Heart left ventricle (tissue), 16 donors: ENCODE measurements at regions not wholly inside any gene's neighbourhood (a gene's known extent, or its start where the extent isn't known, plus 50 kb on each side); places are given as distances from the start of the nearest gene placed in this dataset.

Experiments used
- ATAC-seq, 4 donors: fragments of 200-7000 bp; cut with Tn5 transposase; one replicate each; pipeline ENCODE4 v1.9.1; 2020 to 2022; ENCODE audit warnings: moderate library complexity in 4 of 4, mild to moderate bottlenecking in 3 of 4, moderate number of reproducible peaks in 1 of 4
- DNase-seq, 5 donors: peaks; one replicate each; pipeline ENCODE4 v3.0.0-alpha.2; 2020
- H3K27ac ChIP-seq, 12 donors: fragments of 200-600 bp; sonication (generic) in 4 of 12; one replicate each; pipeline versions ENCODE4 v1.5.0 to v1.8.0; 2016 to 2022; ENCODE audit warnings: mild to moderate bottlenecking in 2 of 12
- H3K27me3 ChIP-seq, 9 donors: fragments of 200-600 bp; sonication (generic) in 2 of 9; one replicate each; pipeline versions ENCODE4 v1.5.1 to v1.8.0; 2016 to 2022; ENCODE audit warnings: mild to moderate bottlenecking in 3 of 9
- H3K36me3 ChIP-seq, 9 donors: fragments of 200-600 bp; sonication (generic) in 2 of 9; one replicate each; pipeline versions ENCODE4 v1.5.0 to v1.8.0; 2018 to 2022; ENCODE audit warnings: mild to moderate bottlenecking in 2 of 9
- H3K4me1 ChIP-seq, 12 donors: fragments of 200-600 bp; sonication (generic) in 4 of 12; one replicate each; pipeline versions ENCODE4 v1.5.0 to v1.8.0; 2016 to 2022; ENCODE audit warnings: mild to moderate bottlenecking in 3 of 12
- H3K4me3 ChIP-seq, 12 donors: fragments of 200-600 bp; sonication (generic) in 4 of 12; one replicate each; pipeline versions ENCODE4 v1.5.0 to v1.8.0; 2017 to 2022; ENCODE audit warnings: mild to moderate bottlenecking in 9 of 12, moderate library complexity in 4 of 12
- H3K9me3 ChIP-seq, 12 donors: fragments of 200-600 bp; sonication (generic) in 4 of 12; one replicate each; pipeline versions ENCODE4 v1.5.0 to v1.8.0; 2016 to 2022; ENCODE audit warnings: mild to moderate bottlenecking in 1 of 12
- CTCF ChIP-seq, 12 donors: fragments of 200-600 bp; sonication (generic) in 4 of 12; IDR thresholded peaks; one replicate each; pipeline versions ENCODE4 v1.5.0 to v1.8.0; 2018 to 2022; ENCODE audit warnings: antibody characterized with exemption in 12 of 12, mild to moderate bottlenecking in 5 of 12
- POLR2A ChIP-seq, 2 donors: fragments of 450-650 bp; IDR thresholded peaks; one replicate each; pipeline ENCODE4 v1.6.1; 2017; ENCODE audit warnings: antibody characterized with exemption in 2 of 2, mild to moderate bottlenecking in 2 of 2, moderate library complexity in 2 of 2
- WGBS, 4 donors: extraction: QIAGEN DNeasy Blood & Tissue Kit in 2 of 4; methylation state at CpG; one replicate each; pipeline versions ENCODE4 v1.1.5 to v1.1.7; 2013 to 2018; 5-methylcytosine and 5-hydroxymethylcytosine counted together
- intact Hi-C, 10 donors: fragments of 100-400 bp; cut with DNase I; formaldehyde crosslinking; loops; one replicate each; pipeline versions ENCODE4 v1.11.1 to v1.14.2; 2022
- donor health status: ischemic (EF 13 %, LVEDD 7.1; RV severe dilation, severe dysfunction).
- donor health status: healthy with polysubstance abuse.
- donor health status: DM: no; HTN: yes; CAD: no.
- donor health status: DM: no; HTN: no; CAD: no.
- donor health status: ischemic (EF 25% LVEDD 6.9; RV normal size, moderate dysfunction).
- donor health status: ischemic (EF 25% LVEDD 5.7; RV mildly dilated, moderate dysfunction).
- donor health status: healthy.
- donor health status: DM: yes; HTN: yes; CAD: no.
- donor health status: ischemic (EF 35%, LVEDD 5.7; RV mildly dilated, moderate dysfunction).
- donor health status: nonischemic (EF 11% LVEDD 7.7; RV severe dilation, severe dysfunction).
- donor health status: DM: yes; HTN: yes; CAD: no.
- donor health status: PGD.
- donor health status: ischemic (EF 29% LVEDD 5.4; RV normal size, mild dysfunction).
- donor health status: nonischemic (EF 23%, LVEDD 6.1; RV moderate dilation, normal function).

GRCh38 chr2:16774980-16775898 lies 109.6 kb upstream of the CYRIA start:
- no peak for ATAC-seq
- no peak for DNase-seq
- 68 to 69% (median 68%) methylated on average over 16 of the region's 16 CpGs for WGBS, 4 donors

DNA sequence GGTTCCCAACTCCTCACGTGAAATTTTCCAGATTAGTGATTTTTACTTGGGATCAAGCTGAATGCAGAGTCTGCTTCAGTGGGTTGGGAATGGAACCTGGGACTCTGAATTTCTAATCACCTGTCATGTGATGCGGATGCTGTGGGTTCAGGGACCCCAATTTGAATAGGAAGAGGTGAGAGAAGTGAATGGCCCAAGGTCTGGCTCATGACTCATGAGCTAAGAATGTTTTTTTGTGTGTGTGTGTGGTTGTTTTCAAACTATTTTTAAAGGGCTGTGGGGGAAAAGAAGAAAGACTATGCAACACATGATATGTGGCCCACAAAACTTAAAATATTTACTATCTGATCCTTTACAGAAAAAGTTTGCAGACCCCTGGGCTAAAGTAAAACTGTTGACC lies 108.5 kb upstream of the CYRIA start:
- Histone ChIP-seq H3K4me1 (no peaks in the 10 kb centered on the region), H3K27me3 (peaks cover 0 to 6% (median 0%) of the 10 kb centered on the region in 9 donors), H3K9me3 (no peaks in the 10 kb centered on the region), H3K4me3 (no peak overlapping the region), H3K27ac (no peak overlapping the region), H3K36me3 (no peaks in the 10 kb centered on the region)
- DNase-seq: no peak
- intact Hi-C loops: loop anchor here (2.0 to 10.0 kb wide), 10 partner anchors 373 to 901 kb away; no protein-coding TSS in a partner anchor
- WGBS, 4 donors: 77 to 89% (median 87%) methylated on average over 2 of the region's 2 CpGs
- no peak for TF ChIP-seq CTCF (IDR thresholded peaks at IDR 0.05)
- TF ChIP-seq POLR2A (IDR thresholded peaks at IDR 0.05): no peak
- ATAC-seq: no peak

More at GRCh38 chr2:16774980-16775898, 109.6 kb upstream of the CYRIA start:
- no peaks in the 10 kb centered on the region for H3K9me3 ChIP-seq
- intact Hi-C loops: loop anchor here (2.0 to 10.0 kb wide), 10 partner anchors 372 to 900 kb away; no protein-coding TSS in a partner anchor
- no peaks in the 10 kb centered on the region for H3K36me3 ChIP-seq
- TF ChIP-seq POLR2A (IDR thresholded peaks at IDR 0.05) (no peak), CTCF (IDR thresholded peaks at IDR 0.05) (no peak)
- H3K27ac ChIP-seq: no peak overlapping the region
- H3K4me1 ChIP-seq: no peaks in the 10 kb centered on the region
- H3K4me3 ChIP-seq: no peak overlapping the region
- H3K27me3 ChIP-seq: peaks cover 0 to 6% (median 0%) of the 10 kb centered on the region in 9 donors

DNA sequence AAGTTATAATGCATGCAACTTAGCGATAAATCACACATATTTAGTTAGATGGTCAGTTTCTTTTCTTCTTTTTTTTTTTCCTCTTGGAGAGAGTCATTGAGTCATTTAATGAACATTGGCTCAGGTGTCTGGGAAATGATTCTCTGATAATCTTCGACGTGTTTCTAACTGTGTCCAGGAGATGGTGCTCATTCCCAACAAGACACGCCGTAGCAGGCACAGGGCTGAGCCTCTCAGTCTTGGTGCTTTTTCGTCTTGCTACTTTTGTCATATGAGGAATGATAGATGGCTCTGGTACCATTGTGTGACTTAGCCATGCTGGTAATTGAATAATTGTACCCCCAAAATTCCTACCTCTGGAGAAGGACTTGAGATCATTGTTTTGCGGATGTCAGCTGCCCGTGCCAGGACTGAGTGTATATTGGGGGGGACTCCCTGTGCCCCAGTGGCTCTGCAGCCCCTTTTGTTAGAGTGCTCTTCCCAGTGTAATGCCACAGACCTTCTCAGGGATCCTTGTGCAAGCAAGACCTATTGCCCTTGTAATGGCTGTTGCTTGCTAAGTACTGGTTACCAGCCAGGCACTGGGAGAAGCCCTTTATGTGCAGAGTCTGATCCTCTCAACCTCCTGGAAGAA lies 107.6 kb upstream of the CYRIA start:
- Histone ChIP-seq H3K27ac (no peak overlapping the region), H3K9me3 (no peaks in the 10 kb centered on the region), H3K27me3 (peaks cover 0 to 10% (median 0%) of the 10 kb centered on the region in 9 donors), H3K4me1 (no peaks in the 10 kb centered on the region), H3K4me3 (no peak overlapping the region), H3K36me3 (no peaks in the 10 kb centered on the region)
- DNase-seq (peak in 1 of 5 donors; percentile 12), ATAC-seq (peak in 3 of 4 donors; percentile 62 to 80 (median 77))
- intact Hi-C loops: loop anchor here (1.0 to 10.0 kb wide), 13 partner anchors 374 to 902 kb away; no protein-coding TSS in a partner anchor
- 18 to 28% (median 22%) methylated on average over 8 of the region's 8 CpGs for WGBS, 4 donors
- TF ChIP-seq CTCF (IDR thresholded peaks at IDR 0.05): peak; percentile 15 to 64 (median 54)
- TF ChIP-seq POLR2A (IDR thresholded peaks at IDR 0.05): no peak
